GM18867 (cell line): ENCODE measurements at regions not wholly inside any gene's neighbourhood (a gene's known extent, or its start where the extent isn't known, plus 50 kb on each side); places are given as distances from the start of the nearest gene placed in this dataset.
A peak's percentile ranks its signal among the peaks of the same experiment; 100 is the strongest.

Experiments
- ATAC-seq: cut with Tn5 transposase; IDR thresholded peaks from one replicate; pipeline ENCODE4 v1.9.1; 2021; ENCODE audit warnings: mild to moderate bottlenecking, moderate library complexity; ENCODE audit not compliant: unreplicated experiment

GRCh38 chr14:58780185-58780584, 142.4 kb downstream of the DACT1 start:
- no peak for ATAC-seq

- no peak for ATAC-seq
Measured at GRCh38 chr14:58780605-58781004, 142.8 kb downstream of the DACT1 start.

GRCh38 chr14:58782011-58782410, 144.2 kb downstream of the DACT1 start:
- ATAC-seq: no peak

DNA sequence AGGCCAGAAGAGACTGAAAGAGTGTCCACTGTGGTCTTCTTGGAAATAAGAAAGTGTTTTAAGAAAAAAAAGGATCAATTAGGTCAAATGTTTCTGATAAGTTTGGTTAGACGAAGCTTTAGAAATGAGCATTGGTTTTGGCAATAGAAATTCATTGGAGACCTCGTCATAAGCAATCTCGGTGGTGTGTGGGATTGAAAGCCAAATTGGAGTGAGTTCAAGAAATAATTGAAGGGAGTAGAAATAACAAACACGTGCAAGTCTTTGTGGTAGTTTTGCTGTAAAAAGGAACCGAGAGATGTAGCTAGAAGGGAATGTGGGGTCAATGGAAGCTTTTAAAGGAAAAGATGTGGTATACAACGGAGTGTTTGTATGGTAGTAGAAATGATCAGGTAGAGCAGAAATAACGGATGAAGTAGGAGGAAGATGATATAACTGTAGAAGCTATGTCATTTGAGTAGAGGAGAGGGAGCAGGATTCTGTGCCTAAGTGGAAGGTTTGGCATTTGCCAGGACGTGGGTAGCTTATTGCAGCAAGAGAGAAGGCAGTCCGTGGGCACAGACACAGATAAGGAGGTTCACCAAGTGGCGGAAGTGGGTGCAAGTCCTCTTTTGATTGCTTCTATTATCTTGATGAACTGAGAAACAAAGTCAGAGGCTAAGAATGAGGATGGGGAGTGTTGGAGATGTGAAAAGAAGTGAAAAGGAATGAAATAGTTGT, 146.2 kb downstream of the DACT1 start:
- no peak for ATAC-seq

DNA sequence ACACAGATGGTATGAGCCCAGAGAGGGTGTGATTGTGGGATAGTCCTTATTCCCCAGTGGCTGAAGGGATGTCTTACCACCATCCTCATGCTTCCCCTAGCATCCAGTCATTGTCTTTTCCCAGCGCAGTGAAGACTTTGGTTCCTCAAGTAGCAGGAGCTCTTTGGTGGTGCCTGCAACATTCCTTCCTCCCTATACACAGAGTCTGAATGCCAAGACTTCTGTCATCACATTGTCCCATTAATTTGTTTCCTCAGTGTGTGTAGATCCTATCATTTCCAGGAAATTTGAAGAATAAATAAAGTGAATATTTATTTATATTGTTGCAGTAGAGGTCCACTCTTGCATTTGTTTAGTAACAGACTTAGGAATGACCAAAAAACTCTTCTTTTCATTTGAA, 147.2 kb downstream of the DACT1 start:
- no peak for ATAC-seq

DNA sequence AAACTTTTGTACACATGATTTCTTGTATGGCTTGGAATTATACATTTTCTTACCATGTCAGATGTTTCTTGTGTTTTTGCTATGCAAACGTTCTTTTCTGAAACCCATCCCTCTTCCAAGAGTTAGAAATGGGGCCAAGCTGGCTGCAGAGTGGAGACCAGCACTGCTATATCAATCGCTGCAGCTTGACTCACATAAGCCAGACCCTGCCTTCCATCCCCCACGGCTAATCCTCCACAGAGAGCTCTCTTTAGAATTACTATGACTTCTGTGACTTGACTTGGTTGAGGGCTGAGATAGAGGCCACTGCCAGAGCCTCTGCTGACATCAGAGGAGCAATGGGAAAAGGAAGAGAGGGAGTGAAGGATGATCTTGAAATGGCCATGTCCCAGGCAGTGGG, 147.9 kb downstream of the DACT1 start:
- no peak for ATAC-seq

GRCh38 chr14:58787592-58787991, 149.8 kb downstream of the DACT1 start:
- ATAC-seq: no peak

- ATAC-seq: no peak
Measured at GRCh38 chr14:58788655-58789503, 151.1 kb downstream of the DACT1 start.

DNA sequence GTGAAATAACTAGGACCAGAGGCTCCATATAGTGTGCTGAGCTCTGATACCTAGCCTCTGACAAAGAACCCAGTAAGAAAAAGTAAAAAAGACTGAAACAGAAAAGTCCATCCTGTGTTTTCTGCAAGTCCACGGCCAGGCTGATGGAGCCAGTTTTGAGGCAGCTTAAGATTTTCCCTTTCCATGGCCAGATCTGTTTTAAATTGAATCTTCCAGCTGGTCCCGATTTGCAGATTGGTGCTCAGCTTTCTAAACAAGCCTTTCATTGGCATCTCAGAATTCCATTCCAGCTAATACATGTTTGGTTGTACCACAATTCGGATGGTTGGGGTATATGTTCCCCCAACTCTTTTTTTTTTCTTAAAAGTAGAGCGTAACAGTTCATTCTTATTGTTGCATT, 152.0 kb downstream of the DACT1 start:
- ATAC-seq: no peak

DNA sequence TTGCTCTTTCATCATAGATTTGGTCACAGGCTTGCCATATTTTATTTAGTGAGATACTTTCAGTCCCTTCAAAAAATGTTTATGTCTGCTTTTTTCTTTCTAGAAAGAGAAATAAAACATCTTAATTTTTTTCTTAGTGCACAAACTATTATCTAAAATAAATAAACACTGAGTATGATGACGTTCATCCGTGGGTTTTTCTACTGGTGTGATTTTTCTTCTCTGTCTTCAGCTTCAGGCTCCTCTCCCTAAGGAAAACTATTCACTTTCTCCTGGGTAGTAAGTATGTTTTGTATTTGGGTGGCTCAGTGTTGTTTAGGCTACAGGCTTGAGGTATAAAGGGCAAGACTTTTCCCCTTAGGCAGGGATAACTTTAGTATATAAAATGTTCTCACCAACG, 154.7 kb downstream of the DACT1 start:
- ATAC-seq: no peak

- ATAC-seq: no peak
Measured at GRCh38 chr14:58793131-58793740, 155.5 kb downstream of the DACT1 start.

GRCh38 chr14:58794993-58795762, 157.4 kb downstream of the DACT1 start:
- peak; percentile 23 for ATAC-seq

DNA sequence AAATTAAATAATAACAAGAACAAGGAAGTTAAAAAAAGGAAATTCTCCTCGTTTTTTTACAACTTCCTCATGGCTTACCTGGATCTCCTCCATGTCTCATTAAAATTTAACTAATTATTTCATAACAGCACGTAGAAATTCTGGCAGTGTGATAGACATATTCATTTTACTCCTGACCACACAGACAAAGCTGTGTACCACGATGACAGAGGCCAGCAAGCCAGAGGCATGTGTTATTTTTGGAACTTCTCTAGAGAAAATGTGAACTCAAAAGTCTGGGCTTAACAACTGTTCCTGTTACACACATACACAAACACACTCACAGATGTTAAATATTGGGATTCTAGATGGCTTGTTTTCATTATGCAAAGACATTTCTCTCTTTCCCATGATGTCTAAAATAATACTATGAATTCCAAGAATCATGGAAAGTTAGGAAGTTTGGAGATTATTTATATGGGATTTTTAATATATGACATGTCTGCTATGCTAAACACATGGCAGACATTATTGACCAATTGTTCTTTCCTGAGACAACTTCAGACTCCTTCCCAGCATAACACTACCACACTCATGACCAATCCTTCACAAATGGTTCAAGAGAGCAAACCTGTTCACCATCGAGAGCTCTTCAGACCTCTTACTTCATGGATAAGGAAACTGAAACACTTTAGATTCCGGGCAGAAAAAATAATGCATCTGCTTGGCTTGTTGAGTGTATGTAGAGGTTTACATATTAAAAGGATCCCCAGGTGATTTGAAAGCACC, 158.7 kb downstream of the DACT1 start:
- no peak for ATAC-seq

DNA sequence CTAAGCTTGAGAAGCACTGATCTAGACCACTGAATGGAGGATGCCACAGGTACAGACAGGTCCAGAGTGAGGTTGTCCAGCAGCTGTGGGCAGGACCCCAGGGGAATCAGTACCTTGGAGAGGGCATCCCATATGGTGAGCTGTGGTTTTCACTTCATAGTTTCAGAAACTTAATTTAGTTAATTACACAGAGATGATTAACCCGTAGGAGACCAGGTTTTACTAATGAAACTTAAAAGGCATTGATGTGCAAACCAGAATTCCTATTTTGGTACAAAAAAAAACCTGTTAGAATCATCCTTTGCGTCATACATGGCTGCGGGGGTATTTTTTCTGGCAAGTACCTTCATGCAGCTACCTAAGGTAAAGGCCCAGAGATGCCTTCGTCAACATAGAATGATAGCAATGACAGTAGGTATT, 159.3 kb downstream of the DACT1 start:
- peak; percentile 77 for ATAC-seq

DNA sequence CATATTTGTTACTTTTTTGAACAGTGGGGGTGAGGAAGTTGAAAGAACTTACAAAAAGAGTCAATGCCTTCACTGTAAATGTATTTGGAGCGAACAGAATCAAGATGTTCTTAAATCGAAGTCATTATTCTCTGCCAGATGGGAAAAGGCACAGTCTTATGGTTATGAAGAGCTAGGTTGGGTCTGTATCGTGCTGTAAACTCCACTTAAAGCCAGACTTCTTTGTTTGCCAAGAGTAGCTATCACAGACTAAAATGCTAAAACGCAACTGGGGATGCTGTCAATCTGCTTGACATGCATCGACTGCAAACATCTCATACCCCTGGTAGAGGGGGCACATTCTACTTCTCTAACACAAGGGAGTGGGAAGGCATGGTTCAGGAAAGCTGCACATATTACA, 160.4 kb downstream of the DACT1 start:
- ATAC-seq: no peak

DNA sequence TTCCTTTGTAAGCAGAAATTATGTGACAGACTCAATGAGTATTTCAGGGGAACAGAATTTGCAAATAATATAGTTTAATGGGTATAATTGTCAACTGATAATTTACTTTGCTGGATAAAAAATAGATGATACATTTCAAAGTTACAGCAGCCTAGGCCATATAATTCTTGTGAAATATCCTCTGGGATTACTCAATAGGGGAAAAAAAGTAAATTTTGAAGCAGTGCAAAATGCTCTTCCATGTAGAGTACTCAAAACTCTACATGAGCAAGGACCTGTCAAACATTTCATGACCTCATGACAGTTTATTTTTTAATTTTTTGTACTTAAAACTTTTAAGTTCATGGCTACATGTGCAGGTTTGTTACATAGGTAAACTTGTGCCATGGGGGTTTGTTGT, 163.3 kb downstream of the DACT1 start:
- ATAC-seq: no peak

DNA sequence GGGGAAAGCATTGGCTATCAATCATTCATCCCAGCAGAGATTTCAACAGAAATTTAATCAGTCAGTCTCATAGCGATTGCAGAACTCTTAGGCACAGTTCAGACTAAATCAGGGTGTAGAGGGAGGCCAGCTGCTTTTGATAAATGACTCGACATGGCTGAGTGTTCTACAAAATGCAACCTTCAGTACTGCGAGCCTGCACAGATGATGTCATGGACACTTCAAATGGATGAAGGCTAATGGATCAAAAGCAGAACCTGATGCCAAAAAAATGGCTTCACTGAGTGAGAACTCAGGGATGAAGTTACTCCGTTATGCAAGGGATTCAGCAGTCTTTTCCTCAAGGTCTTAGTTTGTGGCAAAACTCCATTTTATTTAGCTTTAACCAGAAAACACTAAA, 167.3 kb downstream of the DACT1 start:
- ATAC-seq: no peak

DNA sequence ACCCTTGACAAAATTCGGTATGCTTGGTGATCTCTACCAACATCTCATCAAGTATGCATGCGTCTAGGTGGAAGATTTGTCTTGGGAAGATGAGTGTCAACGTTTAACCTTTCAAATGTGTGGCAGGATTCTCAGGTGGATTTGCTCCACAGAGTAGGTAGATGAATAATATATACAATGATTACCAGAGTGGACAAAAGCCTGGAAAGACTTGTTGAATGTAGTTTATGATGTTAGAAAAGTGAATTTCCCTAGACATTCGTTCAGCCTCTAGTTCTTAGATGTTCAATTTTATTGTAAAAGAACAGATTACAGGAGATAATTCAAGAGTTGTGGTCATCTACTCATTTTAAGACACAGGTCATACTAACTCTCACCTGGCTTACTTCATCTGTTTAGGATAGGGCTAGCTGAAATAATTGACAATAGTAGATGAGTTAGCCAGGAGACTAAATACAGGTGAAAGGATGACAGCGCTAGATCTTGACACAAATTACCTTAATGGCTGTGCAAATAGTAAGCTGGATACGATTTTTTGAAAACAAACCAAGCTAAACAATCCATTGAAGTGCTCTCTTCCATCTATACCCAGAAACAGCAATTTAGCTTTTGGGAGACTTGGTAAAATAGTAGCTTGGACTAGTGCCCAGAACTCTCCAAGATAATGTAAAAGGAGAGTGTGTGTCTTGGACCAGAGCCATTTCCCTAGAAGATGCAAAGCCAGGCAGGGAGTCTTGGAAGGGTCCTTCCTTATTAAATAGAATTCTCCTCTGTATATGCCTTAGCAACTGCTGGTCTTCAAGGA, 168.0 kb downstream of the DACT1 start:
- ATAC-seq: no peak

- ATAC-seq: no peak
Measured at GRCh38 chr14:58807191-58807590, 169.4 kb downstream of the DACT1 start.

DNA sequence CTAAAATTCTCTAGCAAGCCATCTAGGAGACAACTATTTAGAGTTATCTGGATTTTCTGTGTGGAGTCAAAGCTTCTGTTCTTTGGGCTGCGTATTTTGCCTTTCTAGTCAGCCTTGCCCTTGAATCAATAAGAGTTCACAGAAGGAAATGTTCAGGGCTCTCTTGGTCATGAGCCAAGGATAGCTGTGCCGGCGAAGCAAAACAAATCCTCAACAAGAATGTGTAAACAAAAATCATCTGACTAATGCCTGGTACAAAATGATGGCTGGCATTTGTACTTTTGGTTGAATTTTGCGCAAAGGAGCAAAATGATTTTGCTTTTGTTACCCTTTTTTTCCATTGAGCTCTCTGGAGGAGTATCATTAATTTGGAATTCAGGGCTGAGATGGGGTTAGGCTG, 171.1 kb downstream of the DACT1 start:
- ATAC-seq: no peak
